ACC112 (cell line): ENCODE measurements at regions not wholly inside any gene's neighbourhood (a gene's known extent, or its start where the extent isn't known, plus 50 kb on each side); places are given as distances from the start of the nearest gene placed in this dataset.

ENCODE experiments used
- H2AFZ ChIP-seq: fragments of 200-600 bp; sonication (generic); one replicate; pipeline ENCODE4 v1.6.0; 2017; ENCODE audit warnings: antibody characterized with exemption, low read length; ENCODE audit not compliant: unreplicated experiment
- H3K27ac ChIP-seq: fragments of 200-600 bp; sonication (generic); 2 replicates; pipeline ENCODE4 v1.5.1; 2014; ENCODE audit warnings: low read depth, mild to moderate bottlenecking, antibody characterized with exemption, low read length, moderate library complexity
- H3K27me3 ChIP-seq: fragments of 200-600 bp; sonication (generic); 2 replicates; pipeline ENCODE4 v1.6.1; 2014; ENCODE audit warnings: mild to moderate bottlenecking, antibody characterized with exemption, low read length, moderate library complexity, mixed read lengths; ENCODE audit not compliant: insufficient read depth
- H3K36me3 ChIP-seq: fragments of 200-600 bp; sonication (generic); 2 replicates; pipeline ENCODE4 v1.6.1; 2016; ENCODE audit warnings: mild to moderate bottlenecking, antibody characterized with exemption, low read length, moderate library complexity, mixed read lengths; ENCODE audit not compliant: insufficient read depth
- H3K4me1 ChIP-seq: fragments of 200-600 bp; sonication (generic); one replicate; pipeline ENCODE4 v1.6.1; 2016; ENCODE audit warnings: low read length, mixed read lengths; ENCODE audit not compliant: insufficient read depth, unreplicated experiment, control insufficient read depth
- H3K4me3 ChIP-seq: fragments of 200-600 bp; sonication (generic); 2 replicates; pipeline ENCODE4 v1.5.1; 2014; ENCODE audit warnings: mild to moderate bottlenecking, low read depth, low read length
- H3K79me2 ChIP-seq: fragments of 200-600 bp; sonication (generic); one replicate; pipeline ENCODE4 v1.6.0; 2016; ENCODE audit warnings: low read length; ENCODE audit not compliant: control insufficient read depth, unreplicated experiment, insufficient read depth

DNA sequence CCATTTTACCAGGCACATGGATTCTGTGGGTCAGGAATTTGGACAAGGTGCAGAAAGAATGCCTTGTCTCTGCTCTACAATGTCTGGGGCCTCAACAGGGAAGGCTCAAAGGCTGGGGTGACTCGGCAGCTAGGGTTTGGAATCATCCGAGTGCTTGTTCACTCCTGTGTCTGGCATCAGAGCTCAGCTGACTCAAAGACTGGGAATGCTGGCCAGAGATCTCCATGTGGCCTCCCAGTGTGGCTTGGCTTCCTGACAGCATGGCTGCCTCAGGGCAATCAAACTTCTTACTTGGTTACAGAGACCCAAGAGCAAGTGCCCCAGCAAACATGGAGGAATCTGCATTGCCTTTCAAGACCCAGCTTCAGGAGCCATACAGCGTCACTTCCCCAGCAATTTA lies 110.5 kb downstream of the TOMM20 start:
- Histone ChIP-seq H3K36me3 (no peaks in the 10 kb centered on the region), H2AFZ (no peak overlapping the region), H3K27ac (peak overlapping the region; percentile 81), H3K4me3 (peak overlapping the region; percentile 2; the same call in 1 of the 2 replicates), H3K4me1 (peaks cover 26% of the 10 kb centered on the region), H3K27me3 (no peaks in the 10 kb centered on the region), H3K79me2 (no peaks in the 10 kb centered on the region)

DNA sequence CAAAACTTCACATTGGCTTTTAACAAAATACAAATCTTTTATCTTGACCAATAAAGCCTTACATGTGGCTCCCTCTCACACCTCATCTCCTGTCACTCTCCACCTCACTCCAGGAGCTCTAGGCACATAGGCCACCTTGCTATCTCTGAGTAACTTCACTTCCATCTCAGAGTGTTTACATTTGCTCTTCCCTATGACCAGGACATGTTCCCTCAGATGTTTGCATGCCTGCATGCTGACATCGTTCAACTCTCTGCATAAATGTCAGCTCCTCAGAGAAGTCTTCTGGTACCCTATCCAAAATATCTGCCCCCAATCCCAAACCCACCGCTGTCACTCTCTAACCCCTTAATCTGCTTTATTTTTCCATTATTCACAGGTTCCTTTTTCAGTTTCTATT lies 110.9 kb downstream of the TOMM20 start:
- peaks cover 28% of the 10 kb centered on the region for H3K4me1 ChIP-seq
- peak overlapping the region; percentile 81 for H3K27ac ChIP-seq
- H3K79me2 ChIP-seq, result no peaks in the 10 kb centered on the region
- H3K36me3 ChIP-seq, result no peaks in the 10 kb centered on the region
- no peaks in the 10 kb centered on the region for H3K27me3 ChIP-seq
- no peak overlapping the region for H2AFZ ChIP-seq
- H3K4me3 ChIP-seq, result peak overlapping the region; percentile 2; the same call in 1 of the 2 replicates

- no peak overlapping the region for H3K4me3 ChIP-seq
- H3K27me3 ChIP-seq, result no peaks in the 10 kb centered on the region
- H3K27ac ChIP-seq, result peak overlapping the region; percentile 81
- H3K4me1 ChIP-seq, result peaks cover 33% of the 10 kb centered on the region
- H3K79me2 ChIP-seq, result no peaks in the 10 kb centered on the region
- no peaks in the 10 kb centered on the region for H3K36me3 ChIP-seq
- H2AFZ ChIP-seq, result no peak overlapping the region
Measured at GRCh38 chr1:235017191-235017590, 111.4 kb downstream of the TOMM20 start.

DNA sequence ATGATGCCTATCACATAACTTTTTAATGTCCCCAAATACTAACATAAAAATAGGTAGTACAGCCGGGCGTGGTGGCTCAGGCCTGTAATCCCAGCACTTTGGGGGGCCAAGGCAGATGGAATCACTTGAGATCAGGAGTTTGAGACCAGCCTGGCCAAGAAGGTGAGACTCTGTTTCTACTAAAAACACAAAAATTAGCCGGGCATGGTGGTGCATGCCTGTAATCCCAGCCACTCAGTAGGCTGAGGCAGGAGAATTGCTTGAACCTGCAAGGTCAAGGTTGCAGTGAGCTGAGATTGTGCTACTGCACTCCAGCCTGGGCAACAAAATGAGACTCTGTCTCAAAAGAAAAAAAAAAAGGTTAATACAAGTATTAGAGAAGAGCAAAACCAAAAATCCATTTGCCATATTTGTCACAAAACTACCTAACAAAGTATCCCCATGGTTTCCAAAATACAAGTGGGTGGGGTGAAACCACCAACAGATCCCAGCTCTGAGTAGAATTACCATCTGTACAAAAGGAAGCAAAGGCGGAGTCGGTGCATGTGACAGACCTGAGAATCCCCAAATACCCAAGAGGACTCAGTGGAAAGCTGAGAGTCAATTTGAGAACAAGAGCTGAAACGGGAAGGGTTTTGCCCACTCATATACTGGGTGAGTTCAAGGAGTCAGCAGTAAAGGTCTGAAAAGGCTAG lies 113.2 kb downstream of the TOMM20 start:
- Histone ChIP-seq H3K27ac (peak overlapping the region; percentile 48), H3K4me3 (no peak overlapping the region), H3K27me3 (no peaks in the 10 kb centered on the region), H3K4me1 (peaks cover 45% of the 10 kb centered on the region), H3K36me3 (no peaks in the 10 kb centered on the region), H2AFZ (peak overlapping the region; percentile 66), H3K79me2 (no peaks in the 10 kb centered on the region)

DNA sequence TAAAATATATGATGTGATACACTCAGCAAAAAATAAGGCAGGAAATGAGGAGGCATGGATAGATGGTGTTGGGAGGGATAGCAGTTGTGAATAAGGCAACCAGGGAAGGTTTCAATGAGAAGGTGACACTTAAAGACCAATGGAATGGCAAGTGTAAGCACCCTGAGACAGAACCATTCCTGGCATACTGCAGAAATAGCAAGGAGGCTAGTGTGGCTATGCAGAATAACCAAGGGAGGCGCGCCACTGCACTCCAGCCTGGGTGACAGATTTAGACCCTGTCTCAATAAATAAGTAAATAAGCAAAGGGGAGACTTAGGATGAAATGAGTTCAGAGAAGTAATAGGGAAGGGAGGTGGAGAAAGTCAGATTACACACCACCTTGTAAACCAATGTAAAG lies 113.9 kb downstream of the TOMM20 start:
- H3K4me1 ChIP-seq, result peaks cover 45% of the 10 kb centered on the region
- H3K27ac ChIP-seq, result no peak overlapping the region

DNA sequence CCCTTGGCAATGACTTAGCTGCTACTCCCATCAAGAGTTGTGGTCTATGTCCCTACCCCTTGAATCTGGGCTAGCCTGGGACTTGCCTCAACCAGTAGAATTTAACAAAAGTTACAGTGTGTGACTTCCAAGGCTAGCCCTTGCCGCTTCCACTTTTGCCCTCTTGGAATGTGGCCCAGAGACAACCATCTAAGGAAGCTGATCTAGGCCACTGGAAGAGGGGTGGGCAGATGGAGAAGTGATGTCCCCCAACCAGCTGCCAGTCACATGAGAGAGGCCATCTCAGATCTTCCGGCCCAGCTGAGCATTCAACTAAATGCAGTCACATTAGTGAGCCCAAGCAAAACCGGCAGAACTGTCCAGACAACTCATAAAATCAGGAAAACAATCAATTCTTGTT lies 115.1 kb downstream of the TOMM20 start:
- Histone ChIP-seq H3K36me3 (no peaks in the 10 kb centered on the region), H3K27ac (no peak overlapping the region), H2AFZ (no peak overlapping the region), H3K4me3 (no peak overlapping the region), H3K79me2 (no peaks in the 10 kb centered on the region), H3K4me1 (peaks cover 37% of the 10 kb centered on the region), H3K27me3 (no peaks in the 10 kb centered on the region)

More for the DNA sequence above, 113.9 kb downstream of the TOMM20 start:
- H3K4me3 ChIP-seq, result no peak overlapping the region
- H3K27me3 ChIP-seq, result no peaks in the 10 kb centered on the region
- no peak overlapping the region for H2AFZ ChIP-seq
- H3K79me2 ChIP-seq, result no peaks in the 10 kb centered on the region
- no peaks in the 10 kb centered on the region for H3K36me3 ChIP-seq

GRCh38 chr1:235012436-235013210 lies 116.0 kb downstream of the TOMM20 start:
- peak overlapping the region; percentile 98 for H3K27ac ChIP-seq
- H3K27me3 ChIP-seq, result no peaks in the 10 kb centered on the region
- peak overlapping the region; percentile 14; the same call in 1 of the 2 replicates for H3K4me3 ChIP-seq
- H3K36me3 ChIP-seq, result no peaks in the 10 kb centered on the region
- H2AFZ ChIP-seq, result no peak overlapping the region
- H3K4me1 ChIP-seq, result peaks cover 29% of the 10 kb centered on the region
- no peaks in the 10 kb centered on the region for H3K79me2 ChIP-seq

- no peak overlapping the region for H2AFZ ChIP-seq
- peak overlapping the region; percentile 98 for H3K27ac ChIP-seq
- no peaks in the 10 kb centered on the region for H3K79me2 ChIP-seq
- H3K4me3 ChIP-seq, result peak overlapping the region; percentile 22; the same call in 1 of the 2 replicates
- H3K36me3 ChIP-seq, result no peaks in the 10 kb centered on the region
- H3K27me3 ChIP-seq, result no peaks in the 10 kb centered on the region
- peaks cover 23% of the 10 kb centered on the region for H3K4me1 ChIP-seq
Measured at GRCh38 chr1:235011599-235012435, 116.8 kb downstream of the TOMM20 start.

GRCh38 chr1:235011064-235011598 lies 117.5 kb downstream of the TOMM20 start:
- Histone ChIP-seq H3K4me3 (peak overlapping the region; percentile 22; the same call in 1 of the 2 replicates), H3K27ac (peak overlapping the region; percentile 98), H3K27me3 (no peaks in the 10 kb centered on the region), H3K79me2 (no peaks in the 10 kb centered on the region), H2AFZ (no peak overlapping the region), H3K36me3 (no peaks in the 10 kb centered on the region), H3K4me1 (peaks cover 23% of the 10 kb centered on the region)

DNA sequence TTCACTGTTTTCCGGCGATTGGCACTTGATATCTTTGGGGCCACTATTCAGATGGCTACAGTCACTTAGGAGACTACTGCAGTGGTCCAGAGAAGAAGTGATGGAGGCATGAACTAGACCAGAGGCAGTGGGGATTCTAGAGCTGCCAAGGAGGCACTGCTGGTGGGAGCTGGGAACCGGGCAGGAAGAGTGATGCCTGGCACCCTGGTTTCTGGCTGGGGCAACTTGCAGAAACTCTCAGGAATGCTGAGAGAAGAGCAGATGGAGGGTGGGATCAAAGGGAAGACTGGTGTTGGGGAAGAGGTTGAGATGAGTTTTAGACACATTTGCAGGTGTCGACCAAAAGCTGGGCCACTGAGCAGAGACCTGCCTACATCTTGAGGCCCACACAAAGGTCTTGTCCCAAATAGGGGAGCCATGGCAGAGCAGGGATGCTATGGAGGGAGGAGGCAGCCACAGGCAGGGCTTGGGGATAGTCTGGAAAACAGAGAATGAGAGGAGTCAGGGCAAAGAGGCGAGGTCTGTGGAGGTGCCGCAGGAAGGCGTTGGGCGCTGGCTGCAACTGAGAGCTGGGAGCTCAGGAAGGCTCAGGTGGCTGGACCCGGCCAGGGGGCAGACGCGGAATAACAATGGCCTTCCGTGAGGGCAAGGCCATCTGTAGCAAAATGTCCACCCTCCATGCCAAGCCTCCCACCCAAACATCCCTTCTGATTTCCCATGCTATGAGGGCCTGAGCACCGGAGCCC lies 118.9 kb downstream of the TOMM20 start:
- Histone ChIP-seq H3K27me3 (no peaks in the 10 kb centered on the region), H3K36me3 (no peaks in the 10 kb centered on the region), H3K79me2 (no peaks in the 10 kb centered on the region), H3K27ac (no peak overlapping the region), H3K4me1 (peaks cover 18% of the 10 kb centered on the region), H3K4me3 (no peak overlapping the region), H2AFZ (no peak overlapping the region)
